ENCODE measurements at regions not wholly inside any gene's neighbourhood (a gene's known extent, or its start where the extent isn't known, plus 50 kb on each side); places are given as distances from the start of the nearest gene placed in this dataset.

DNA sequence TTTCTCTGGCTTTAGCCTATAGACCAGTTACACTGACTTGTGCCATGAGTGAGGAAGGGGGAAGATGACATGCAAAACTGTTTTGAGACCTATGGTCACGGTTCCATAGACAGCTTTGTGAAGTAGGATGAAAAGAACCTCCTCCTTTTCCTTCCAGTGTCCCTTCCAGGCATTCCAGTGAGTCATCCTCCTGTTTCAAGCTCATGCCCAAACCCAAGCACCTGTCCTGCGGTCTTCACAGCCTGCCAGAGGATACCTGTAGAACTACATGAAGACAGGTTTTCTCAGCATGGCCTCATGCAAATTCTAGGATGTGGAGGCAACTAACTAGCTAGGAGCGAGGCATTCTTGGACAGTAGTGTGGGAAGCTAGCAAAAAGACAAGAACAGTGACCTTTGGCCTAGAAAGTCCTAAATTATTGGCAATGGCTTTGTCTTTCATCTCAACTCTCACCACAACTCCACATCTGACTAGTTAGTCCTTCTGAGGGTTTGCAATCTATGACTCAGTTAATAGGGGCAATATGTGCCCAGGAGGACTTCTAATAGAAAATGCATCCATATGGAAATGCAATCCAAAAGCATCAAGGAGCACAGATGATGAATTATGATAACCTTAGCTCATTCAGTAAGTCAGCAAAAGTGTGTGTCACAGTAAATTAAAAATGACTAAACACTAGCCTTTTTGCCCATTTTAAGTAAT is 154.7 kb downstream of the RBM43 start:
- TF ChIP-seq, protein P1, sequence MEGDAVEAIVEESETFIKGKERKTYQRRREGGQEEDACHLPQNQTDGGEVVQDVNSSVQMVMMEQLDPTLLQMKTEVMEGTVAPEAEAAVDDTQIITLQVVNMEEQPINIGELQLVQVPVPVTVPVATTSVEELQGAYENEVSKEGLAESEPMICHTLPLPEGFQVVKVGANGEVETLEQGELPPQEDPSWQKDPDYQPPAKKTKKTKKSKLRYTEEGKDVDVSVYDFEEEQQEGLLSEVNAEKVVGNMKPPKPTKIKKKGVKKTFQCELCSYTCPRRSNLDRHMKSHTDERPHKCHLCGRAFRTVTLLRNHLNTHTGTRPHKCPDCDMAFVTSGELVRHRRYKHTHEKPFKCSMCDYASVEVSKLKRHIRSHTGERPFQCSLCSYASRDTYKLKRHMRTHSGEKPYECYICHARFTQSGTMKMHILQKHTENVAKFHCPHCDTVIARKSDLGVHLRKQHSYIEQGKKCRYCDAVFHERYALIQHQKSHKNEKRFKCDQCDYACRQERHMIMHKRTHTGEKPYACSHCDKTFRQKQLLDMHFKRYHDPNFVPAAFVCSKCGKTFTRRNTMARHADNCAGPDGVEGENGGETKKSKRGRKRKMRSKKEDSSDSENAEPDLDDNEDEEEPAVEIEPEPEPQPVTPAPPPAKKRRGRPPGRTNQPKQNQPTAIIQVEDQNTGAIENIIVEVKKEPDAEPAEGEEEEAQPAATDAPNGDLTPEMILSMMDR (IDR thresholded peaks at IDR 0.05), result no peak
- no peak for TF ChIP-seq POLR2A (IDR thresholded peaks at IDR 0.05)

Data from esophagus squamous epithelium (tissue), 4 donors.